ENCODE measurements at regions not wholly inside any gene's neighbourhood (a gene's known extent, or its start where the extent isn't known, plus 50 kb on each side); places are given as distances from the start of the nearest gene placed in this dataset.
A peak's percentile ranks its signal among the peaks of the same experiment; 100 is the strongest.
"Not testable (repeated sequence)": the region's sequence is repeated elsewhere in the genome, so short reads cannot be mapped to it uniquely, and the experiment has no call there.

- DNase-seq (ENCODE audit: low read depth), result no peak
These were observed 59.7 kb downstream of the HMGB3 start for GRCh38 chrX:151042842-151043241.

- not testable (repeated sequence) for DNase-seq (ENCODE audit: low read depth)
These were observed 83.2 kb downstream of the HMGB3 start for GRCh38 chrX:151066373-151066772.

GRCh38 chrX:151073767-151074166, 90.6 kb downstream of the HMGB3 start:
- DNase-seq (ENCODE audit: low read depth), result no peak

- DNase-seq (ENCODE audit: low read depth), result no peak
These were observed 95.4 kb upstream of the GPR50 start for GRCh38 chrX:151081016-151081415.

- peak; percentile 11 for DNase-seq (ENCODE audit: low read depth)
These were observed 94.1 kb upstream of the GPR50 start for GRCh38 chrX:151082077-151082948.

- no peak for DNase-seq (ENCODE audit: low read depth)
These were observed 91.9 kb upstream of the GPR50 start for GRCh38 chrX:151084454-151084853.

- no peak for DNase-seq (ENCODE audit: low read depth)
These were observed 91.2 kb upstream of the GPR50 start for GRCh38 chrX:151085207-151085606.

GRCh38 chrX:151088221-151088620, 88.2 kb upstream of the GPR50 start:
- DNase-seq (ENCODE audit: low read depth), result no peak

- no peak for DNase-seq (ENCODE audit: low read depth)
These were observed 77.4 kb upstream of the GPR50 start for GRCh38 chrX:151099001-151099400.

- DNase-seq (ENCODE audit: low read depth), result no peak
These were observed 75.6 kb upstream of the GPR50 start for GRCh38 chrX:151100799-151101198.

- not testable (repeated sequence) for DNase-seq (ENCODE audit: low read depth)
These were observed 63.2 kb upstream of the GPR50 start for GRCh38 chrX:151113200-151113599.

Data from stromal cell of bone marrow (primary cell).